ENCODE measurements at regions not wholly inside any gene's neighbourhood (a gene's known extent, or its start where the extent isn't known, plus 50 kb on each side); places are given as distances from the start of the nearest gene placed in this dataset.

DNA sequence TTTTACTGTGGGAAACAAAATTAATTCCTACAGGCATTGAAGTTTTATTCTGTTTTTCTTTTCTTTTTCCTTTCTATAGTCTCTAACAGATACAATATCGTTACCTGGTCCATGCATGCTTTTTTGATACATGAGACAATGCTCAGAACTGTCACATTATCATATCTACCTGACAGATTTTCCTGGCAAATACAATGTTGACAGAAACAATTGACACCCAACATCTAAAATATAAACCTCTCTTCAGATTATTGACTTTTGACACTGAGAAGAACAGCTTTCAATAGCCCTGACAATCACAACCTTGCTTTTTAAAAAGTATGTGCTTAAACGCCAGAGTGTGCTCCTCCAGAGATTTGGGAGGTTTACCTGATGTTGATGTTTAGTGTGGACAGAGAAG is 2334.6 kb upstream of the WWC1 start:
- DNase-seq (ENCODE audit: low spot score): no peak

GRCh38 chr5:165981671-165982070 is 2309.8 kb upstream of the WWC1 start:
- no peak for DNase-seq (ENCODE audit: low spot score)

GRCh38 chr5:165996201-165996875 is 2295.1 kb upstream of the WWC1 start:
- DNase-seq (ENCODE audit: low spot score): no peak

- no peak for DNase-seq (ENCODE audit: low spot score)
These were observed 2291.6 kb upstream of the WWC1 start for GRCh38 chr5:165999693-166000320.

- DNase-seq (ENCODE audit: low spot score): no peak
These were observed 2287.4 kb upstream of the WWC1 start for GRCh38 chr5:166004006-166004405.

GRCh38 chr5:166013415-166013814 is 2278.0 kb upstream of the WWC1 start:
- no peak for DNase-seq (ENCODE audit: low spot score)

GRCh38 chr5:166014256-166014655 is 2277.2 kb upstream of the WWC1 start:
- DNase-seq (ENCODE audit: low spot score): no peak

DNA sequence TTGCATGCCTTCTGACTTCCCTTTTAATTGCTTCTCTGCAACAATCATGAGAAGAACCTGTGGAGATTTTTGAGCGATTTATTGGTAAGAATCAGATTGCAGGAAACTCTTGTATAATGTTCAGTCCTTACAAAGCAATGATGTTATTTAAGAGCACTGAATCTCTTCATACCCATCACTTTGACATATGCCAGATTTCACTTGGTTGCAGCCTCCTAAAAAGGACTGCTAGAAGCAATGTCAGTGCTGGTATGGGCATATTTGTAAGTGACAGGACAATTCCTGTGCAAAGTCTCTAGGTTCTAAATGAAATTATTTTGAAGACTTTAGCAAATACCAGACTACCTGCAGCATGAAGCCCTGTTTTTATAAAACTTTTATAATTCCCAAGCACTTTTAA is 2272.7 kb upstream of the WWC1 start:
- DNase-seq (ENCODE audit: low spot score): no peak

- no peak for DNase-seq (ENCODE audit: low spot score)
These were observed 2269.4 kb upstream of the WWC1 start for GRCh38 chr5:166022065-166022464.

- no peak for DNase-seq (ENCODE audit: low spot score)
These were observed 2266.5 kb upstream of the WWC1 start for GRCh38 chr5:166024970-166025369.

DNA sequence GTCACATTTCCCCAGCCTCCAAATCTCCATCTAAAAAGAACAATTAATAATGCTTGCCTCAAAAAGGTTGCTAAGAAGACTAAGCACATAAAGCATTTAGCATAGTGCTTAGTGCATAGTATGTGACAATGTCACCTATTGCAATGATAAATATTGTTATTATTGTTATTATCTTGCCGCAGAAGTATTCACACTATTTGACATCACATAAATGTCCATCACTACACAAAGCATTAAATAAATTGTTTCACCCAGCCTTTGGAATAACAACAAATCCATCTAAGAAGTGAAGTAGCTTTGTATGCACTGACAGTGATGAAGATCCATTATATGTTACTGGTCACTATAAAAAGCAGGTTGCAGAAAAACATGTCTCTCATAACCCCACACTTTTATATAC is 2263.9 kb upstream of the WWC1 start:
- DNase-seq (ENCODE audit: low spot score): no peak

GRCh38 chr5:166031926-166032325 is 2259.5 kb upstream of the WWC1 start:
- DNase-seq (ENCODE audit: low spot score): no peak

GRCh38 chr5:166032601-166033000 is 2258.8 kb upstream of the WWC1 start:
- no peak for DNase-seq (ENCODE audit: low spot score)

GRCh38 chr5:166045961-166046360 is 2245.5 kb upstream of the WWC1 start:
- DNase-seq (ENCODE audit: low spot score): no peak

GRCh38 chr5:166046956-166047355 is 2244.5 kb upstream of the WWC1 start:
- no peak for DNase-seq (ENCODE audit: low spot score)

DNA sequence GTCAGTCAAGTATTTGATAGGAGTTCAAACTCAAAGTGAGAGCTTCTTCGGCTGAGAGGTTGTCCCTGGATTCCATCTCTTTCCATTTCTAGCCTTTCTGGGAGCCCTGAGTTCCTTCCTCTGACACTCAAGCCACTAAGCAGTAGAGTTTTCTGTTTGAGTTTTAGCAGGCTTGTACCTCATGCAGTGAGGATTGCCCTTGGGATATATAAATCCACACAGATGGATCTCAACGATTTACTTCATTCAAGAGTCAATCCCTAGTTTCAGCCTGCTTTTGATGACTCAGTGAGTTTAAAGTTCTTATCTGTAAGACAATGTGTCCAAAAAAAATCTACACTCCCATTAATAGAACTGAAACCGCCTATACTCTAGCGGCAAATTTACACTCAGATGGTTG is 2240.9 kb upstream of the WWC1 start:
- no peak for DNase-seq (ENCODE audit: low spot score)

DNA sequence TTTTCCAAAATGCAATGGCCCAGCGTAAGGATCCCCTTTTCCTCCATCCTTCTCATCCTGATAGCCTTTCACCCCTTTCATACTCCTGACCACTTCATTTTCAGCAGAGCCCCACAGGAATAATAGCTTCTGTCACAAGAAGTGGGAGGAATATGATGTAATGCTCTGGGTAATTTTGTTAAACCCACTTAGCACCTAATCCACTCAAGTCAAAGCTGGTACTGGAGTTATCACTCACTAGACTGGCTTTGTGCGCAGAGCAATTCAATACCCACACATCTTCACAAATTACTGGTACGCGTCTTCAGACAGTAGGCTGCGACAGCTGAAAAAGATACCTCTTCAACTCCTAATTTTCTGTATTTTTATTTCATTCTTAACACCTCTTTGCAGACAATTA is 2232.8 kb upstream of the WWC1 start:
- DNase-seq (ENCODE audit: low spot score): no peak

DNA sequence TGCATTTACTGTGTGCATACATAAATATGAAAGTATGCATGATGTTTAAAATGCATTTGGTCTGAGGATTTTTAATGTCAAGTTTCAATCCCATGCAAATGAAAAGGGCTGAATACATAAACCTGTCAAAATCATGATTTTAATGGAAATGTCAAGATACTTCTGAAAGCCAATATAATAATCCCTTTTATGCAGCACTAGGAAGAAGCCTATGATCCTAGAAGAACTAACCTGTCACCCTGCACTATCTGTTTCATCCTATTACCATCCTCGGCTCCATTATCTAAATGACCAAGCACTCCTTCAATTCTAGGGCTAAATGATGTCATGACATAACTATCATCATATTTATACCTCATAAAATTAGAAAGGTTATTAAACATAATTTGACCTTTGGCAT is 2229.4 kb upstream of the WWC1 start:
- DNase-seq (ENCODE audit: low spot score): no peak

DNA sequence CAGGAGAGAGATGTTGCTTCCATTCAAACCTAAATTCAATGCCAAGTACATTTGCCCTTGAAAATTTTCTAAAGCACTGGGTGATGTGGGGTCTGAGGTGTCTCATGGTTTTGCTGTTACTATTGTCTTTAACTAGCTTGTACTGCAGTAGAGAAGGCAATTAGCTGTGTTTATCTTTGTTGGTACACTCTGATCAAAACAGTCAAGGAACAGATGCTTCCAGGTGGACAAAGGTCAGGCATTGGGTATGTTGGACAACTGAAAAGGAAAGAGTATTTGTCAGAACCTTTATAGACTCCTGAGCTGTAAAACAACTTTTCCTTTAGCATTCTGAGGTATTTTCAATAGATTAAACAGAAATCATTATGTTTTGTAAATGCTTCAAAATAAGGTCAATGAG is 2228.7 kb upstream of the WWC1 start:
- DNase-seq (ENCODE audit: low spot score): no peak

DNA sequence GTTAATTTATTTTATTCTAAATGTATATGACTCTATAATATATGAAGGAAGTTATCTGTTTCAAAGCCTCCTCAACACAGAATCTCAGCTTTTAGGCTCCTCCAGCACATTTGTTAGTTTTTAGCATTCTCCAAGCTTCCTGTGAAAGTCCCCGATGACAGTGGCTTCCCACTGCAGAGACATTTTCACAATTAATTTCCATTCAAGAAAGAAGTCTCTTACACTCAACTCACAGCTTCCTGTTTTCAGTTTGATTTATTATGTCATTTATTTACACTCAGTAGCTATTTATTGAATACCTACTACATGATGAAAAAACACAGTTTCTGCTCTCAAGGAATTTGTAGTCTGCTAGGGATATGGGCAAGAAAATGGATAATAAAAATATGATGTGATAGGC is 2228.2 kb upstream of the WWC1 start:
- DNase-seq (ENCODE audit: low spot score): no peak

DNA sequence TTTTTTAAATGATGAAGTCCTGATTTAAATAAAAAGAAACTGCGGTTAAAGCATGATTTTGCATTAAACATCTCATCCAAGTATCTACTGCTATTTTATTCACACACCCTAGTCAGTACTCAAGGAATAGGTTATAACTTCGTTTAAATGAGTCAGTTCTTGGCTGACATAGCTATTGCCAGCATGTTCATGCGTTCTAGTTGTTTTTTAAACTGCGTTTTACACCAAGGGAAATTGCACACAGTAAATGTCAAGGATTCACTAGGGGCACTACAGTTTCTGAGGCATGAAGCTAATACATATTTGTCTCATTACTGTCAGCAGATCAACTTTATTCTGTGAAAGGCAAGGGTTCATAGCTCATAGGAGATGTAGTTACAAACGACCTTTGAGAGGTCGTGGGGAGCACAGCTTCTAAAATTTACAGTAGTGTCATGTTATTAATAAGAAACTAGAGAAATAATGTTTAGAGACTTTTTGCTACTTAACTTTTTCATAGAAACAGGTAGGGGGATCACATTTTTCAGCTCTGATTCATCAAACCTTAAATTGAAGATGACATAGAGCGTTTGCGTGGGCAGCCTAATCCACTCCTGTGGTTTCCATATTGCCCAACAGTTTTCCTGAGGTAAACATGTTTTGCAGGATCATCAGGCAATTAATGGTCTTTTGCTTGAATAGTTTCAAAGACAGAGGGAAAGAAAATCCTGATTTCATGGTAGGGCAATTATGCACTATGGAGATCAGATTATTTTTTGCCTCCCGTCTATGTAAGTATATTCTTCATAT is 2222.7 kb upstream of the WWC1 start:
- no peak for DNase-seq (ENCODE audit: low spot score)

- DNase-seq (ENCODE audit: low spot score): no peak
These were observed 2217.4 kb upstream of the WWC1 start for GRCh38 chr5:166073901-166074581.

All from NAMALWA (cell line).